Esophagus squamous epithelium (tissue), 4 donors: ENCODE measurements at regions not wholly inside any gene's neighbourhood (a gene's known extent, or its start where the extent isn't known, plus 50 kb on each side); places are given as distances from the start of the nearest gene placed in this dataset.

Experiments used
- CTCF ChIP-seq, 6 experiments: fragments of 450-650 bp in 4 of 6; fragments of 200-600 bp in 2 of 6; sonication (generic) in 2 of 6; IDR thresholded peaks; one replicate each; pipeline ENCODE4 v1.5.1; 2016 to 2019; ENCODE audit warnings: antibody characterized with exemption in 6 of 6, mild to moderate bottlenecking in 4 of 6, moderate library complexity in 4 of 6
- POLR2A ChIP-seq, 4 donors: fragments of 450-650 bp; IDR thresholded peaks; one replicate each; pipeline ENCODE4 v1.6.1; 2017; ENCODE audit warnings: antibody characterized with exemption in 4 of 4, mild to moderate bottlenecking in 4 of 4, moderate library complexity in 3 of 4

GRCh38 chr2:172658945-172659344 is 76.7 kb upstream of the RAPGEF4 start:
- TF ChIP-seq POLR2A (IDR thresholded peaks at IDR 0.05) (no peak), CTCF (IDR thresholded peaks at IDR 0.05) (no peak)
